ENCODE measurements at regions not wholly inside any gene's neighbourhood (a gene's known extent, or its start where the extent isn't known, plus 50 kb on each side); places are given as distances from the start of the nearest gene placed in this dataset.

DNA sequence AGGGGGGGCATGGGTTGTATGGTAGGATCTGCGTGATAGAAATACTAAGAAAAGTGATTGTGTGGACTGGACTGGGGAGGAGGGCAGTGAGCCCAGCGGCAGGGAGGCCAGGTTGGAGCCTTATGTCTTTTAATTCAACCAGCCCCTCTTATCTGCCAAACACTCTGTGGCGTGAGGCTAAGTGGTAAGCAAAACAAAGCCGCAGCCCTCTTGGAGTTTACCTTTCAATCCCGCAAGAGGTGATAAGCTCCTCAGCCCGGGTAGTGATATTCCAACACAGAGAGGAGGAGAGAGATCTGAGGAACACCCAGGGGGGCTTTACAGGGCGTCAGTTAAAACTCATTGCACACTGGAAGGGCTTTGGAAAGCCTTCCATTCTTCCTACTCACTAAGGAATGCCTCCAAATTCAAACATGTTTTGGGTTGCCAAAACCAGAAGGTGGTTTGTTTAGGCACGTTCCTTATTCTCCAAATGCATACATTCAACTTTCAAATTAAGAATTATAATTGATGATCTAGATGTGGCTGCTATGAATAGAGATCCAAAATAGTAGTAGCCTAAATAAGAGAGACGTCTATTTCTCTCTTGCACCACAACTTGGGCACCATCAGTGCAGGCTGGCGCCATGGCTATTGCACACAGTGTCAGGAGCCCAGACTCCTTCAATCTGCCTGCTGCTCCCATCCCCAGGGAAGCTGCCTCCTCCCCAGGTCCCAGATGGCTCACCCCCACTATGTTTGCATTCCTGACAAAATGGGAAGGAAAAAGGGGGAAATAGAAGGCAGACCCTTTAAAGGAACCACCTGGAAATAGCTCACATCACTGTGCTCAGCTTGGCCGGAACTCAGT lies 75.1 kb upstream of the FSTL4 start:
- TF ChIP-seq, protein P1, sequence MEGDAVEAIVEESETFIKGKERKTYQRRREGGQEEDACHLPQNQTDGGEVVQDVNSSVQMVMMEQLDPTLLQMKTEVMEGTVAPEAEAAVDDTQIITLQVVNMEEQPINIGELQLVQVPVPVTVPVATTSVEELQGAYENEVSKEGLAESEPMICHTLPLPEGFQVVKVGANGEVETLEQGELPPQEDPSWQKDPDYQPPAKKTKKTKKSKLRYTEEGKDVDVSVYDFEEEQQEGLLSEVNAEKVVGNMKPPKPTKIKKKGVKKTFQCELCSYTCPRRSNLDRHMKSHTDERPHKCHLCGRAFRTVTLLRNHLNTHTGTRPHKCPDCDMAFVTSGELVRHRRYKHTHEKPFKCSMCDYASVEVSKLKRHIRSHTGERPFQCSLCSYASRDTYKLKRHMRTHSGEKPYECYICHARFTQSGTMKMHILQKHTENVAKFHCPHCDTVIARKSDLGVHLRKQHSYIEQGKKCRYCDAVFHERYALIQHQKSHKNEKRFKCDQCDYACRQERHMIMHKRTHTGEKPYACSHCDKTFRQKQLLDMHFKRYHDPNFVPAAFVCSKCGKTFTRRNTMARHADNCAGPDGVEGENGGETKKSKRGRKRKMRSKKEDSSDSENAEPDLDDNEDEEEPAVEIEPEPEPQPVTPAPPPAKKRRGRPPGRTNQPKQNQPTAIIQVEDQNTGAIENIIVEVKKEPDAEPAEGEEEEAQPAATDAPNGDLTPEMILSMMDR (IDR thresholded peaks at IDR 0.05; ENCODE audit: insufficient read depth, low read length), result no peak
- TF ChIP-seq, protein P2, sequence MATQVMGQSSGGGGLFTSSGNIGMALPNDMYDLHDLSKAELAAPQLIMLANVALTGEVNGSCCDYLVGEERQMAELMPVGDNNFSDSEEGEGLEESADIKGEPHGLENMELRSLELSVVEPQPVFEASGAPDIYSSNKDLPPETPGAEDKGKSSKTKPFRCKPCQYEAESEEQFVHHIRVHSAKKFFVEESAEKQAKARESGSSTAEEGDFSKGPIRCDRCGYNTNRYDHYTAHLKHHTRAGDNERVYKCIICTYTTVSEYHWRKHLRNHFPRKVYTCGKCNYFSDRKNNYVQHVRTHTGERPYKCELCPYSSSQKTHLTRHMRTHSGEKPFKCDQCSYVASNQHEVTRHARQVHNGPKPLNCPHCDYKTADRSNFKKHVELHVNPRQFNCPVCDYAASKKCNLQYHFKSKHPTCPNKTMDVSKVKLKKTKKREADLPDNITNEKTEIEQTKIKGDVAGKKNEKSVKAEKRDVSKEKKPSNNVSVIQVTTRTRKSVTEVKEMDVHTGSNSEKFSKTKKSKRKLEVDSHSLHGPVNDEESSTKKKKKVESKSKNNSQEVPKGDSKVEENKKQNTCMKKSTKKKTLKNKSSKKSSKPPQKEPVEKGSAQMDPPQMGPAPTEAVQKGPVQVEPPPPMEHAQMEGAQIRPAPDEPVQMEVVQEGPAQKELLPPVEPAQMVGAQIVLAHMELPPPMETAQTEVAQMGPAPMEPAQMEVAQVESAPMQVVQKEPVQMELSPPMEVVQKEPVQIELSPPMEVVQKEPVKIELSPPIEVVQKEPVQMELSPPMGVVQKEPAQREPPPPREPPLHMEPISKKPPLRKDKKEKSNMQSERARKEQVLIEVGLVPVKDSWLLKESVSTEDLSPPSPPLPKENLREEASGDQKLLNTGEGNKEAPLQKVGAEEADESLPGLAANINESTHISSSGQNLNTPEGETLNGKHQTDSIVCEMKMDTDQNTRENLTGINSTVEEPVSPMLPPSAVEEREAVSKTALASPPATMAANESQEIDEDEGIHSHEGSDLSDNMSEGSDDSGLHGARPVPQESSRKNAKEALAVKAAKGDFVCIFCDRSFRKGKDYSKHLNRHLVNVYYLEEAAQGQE (IDR thresholded peaks at IDR 0.05; ENCODE audit: insufficient replicate concordance, low read depth), result no peak
- TF ChIP-seq GABPA (IDR thresholded peaks at IDR 0.05; ENCODE audit: low read depth), result no peak
- TF ChIP-seq SPI1 (IDR thresholded peaks at IDR 0.05; ENCODE audit: borderline replicate concordance, low read depth), result no peak

Measured in HL-60 (cell line).